ENCODE measurements at regions not wholly inside any gene's neighbourhood (a gene's known extent, or its start where the extent isn't known, plus 50 kb on each side); places are given as distances from the start of the nearest gene placed in this dataset.

- TF ChIP-seq POLR2A (IDR thresholded peaks at IDR 0.05), result no peak
- TF ChIP-seq CTCF (IDR thresholded peaks at IDR 0.05), result no peak
These were observed 251.4 kb downstream of the HS3ST3B1 start for GRCh38 chr17:14552306-14552705.

Measured in Peyer's patch (tissue), 4 donors.